ENCODE measurements at regions not wholly inside any gene's neighbourhood (a gene's known extent, or its start where the extent isn't known, plus 50 kb on each side); places are given as distances from the start of the nearest gene placed in this dataset.

DNA sequence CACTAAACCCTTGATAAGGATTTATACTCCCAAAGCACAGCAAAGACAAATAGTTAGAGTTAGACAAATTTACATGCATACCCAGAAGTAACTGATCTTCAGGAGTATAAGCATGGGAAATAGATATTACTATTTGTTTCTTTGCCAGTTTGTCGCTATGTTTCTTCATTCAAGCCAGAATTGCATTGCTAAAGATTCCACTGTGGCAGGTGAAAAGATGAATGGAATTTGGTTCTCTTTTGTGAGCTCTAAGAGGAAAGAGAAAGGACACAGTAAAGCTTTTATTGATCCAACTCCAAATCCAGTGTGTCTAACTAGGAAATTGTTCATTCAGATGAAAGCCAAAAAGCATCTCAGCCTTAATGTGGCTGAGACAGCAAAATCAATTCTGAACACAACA lies 292.3 kb upstream of the SPRY2 start:
- Mint-ChIP-seq H3K27ac (no peak overlapping the region), H3K9me3 (peaks cover 0 to 5% (median 3%) of the 10 kb centered on the region in 8 donors), H3K4me1 (no peaks in the 10 kb centered on the region), H3K4me3 (no peak overlapping the region), H3K27me3 (no peaks in the 10 kb centered on the region), H3K36me3 (no peaks in the 10 kb centered on the region)
- no peak for DNase-seq
- H3K27me3 ChIP-seq (ENCODE audit: insufficient read depth, low read length) = no peaks in the 10 kb centered on the region
- no peaks in the 10 kb centered on the region for H3K36me3 ChIP-seq (ENCODE audit: insufficient read depth, low read length)
- POLR2A ChIA-PET (ENCODE audit: partially characterized antibody) = no interaction called here
- H3K27ac ChIP-seq (ENCODE audit: low read depth, low read length) = no peak overlapping the region
- no peaks in the 10 kb centered on the region for H3K9me3 ChIP-seq (ENCODE audit: control insufficient read depth in 1 of 2, low read length in 2 of 2)
- CTCF ChIA-PET (ENCODE audit: partially characterized antibody) = no interaction called here
- no peaks in the 10 kb centered on the region for H3K4me1 ChIP-seq (ENCODE audit: insufficient read depth, low read length)
- H3K4me3 ChIP-seq (ENCODE audit: low read length in 2 of 2) = no peak overlapping the region
- intact Hi-C loops (cut with micrococcal nuclease) = no loop called here

DNA sequence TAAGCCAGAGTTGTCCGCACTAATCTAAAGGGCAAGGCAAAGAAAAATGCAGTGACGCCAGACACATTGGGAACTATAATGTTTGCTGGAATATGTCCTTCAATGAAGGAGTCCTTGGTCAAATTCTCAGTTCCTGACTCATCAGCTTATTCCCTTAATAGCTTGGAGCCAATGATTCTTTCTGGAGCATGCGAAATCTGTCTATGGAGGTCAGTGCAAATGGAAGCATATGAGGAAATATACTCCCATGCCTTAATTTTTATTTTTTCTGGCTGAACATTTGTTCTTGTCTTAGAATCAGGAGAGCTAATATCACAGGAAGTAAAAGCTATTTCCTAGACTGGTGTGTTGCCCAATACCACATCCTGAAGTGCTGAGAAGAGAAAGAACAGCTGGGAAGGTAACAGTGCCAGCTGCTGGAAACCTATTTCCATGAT lies 289.8 kb upstream of the SPRY2 start:
- Histone ChIP-seq H3K27me3 (ENCODE audit: insufficient read depth, low read length) (no peaks in the 10 kb centered on the region), H3K27ac (ENCODE audit: low read depth, low read length) (no peak overlapping the region), H3K4me1 (ENCODE audit: insufficient read depth, low read length) (no peaks in the 10 kb centered on the region), H3K4me3 (ENCODE audit: low read length in 2 of 2) (no peak overlapping the region), H3K9me3 (ENCODE audit: control insufficient read depth in 1 of 2, low read length in 2 of 2) (no peaks in the 10 kb centered on the region), H3K36me3 (ENCODE audit: insufficient read depth, low read length) (no peaks in the 10 kb centered on the region)
- intact Hi-C loops (cut with micrococcal nuclease) = no loop called here
- Mint-ChIP-seq H3K27me3 (no peaks in the 10 kb centered on the region), H3K4me3 (no peak overlapping the region), H3K9me3 (peaks cover 0 to 5% (median 3%) of the 10 kb centered on the region in 8 donors), H3K4me1 (no peaks in the 10 kb centered on the region), H3K36me3 (no peaks in the 10 kb centered on the region), H3K27ac (no peak overlapping the region)
- DNase-seq = no peak
- ChIA-PET POLR2A (ENCODE audit: partially characterized antibody) (no interaction called here), CTCF (ENCODE audit: partially characterized antibody) (no interaction called here)

GRCh38 chr13:80618781-80619180 lies 277.9 kb upstream of the SPRY2 start:
- peaks cover 0 to 16% (median 7%) of the 10 kb centered on the region in 8 donors for H3K9me3 Mint-ChIP-seq
- no peak for DNase-seq
- no peaks in the 10 kb centered on the region for H3K36me3 ChIP-seq (ENCODE audit: insufficient read depth, low read length)
- H3K4me1 ChIP-seq (ENCODE audit: insufficient read depth, low read length) = no peaks in the 10 kb centered on the region
- H3K36me3 Mint-ChIP-seq = no peaks in the 10 kb centered on the region
- POLR2A ChIA-PET (ENCODE audit: partially characterized antibody) = no interaction called here
- no peak overlapping the region for H3K4me3 Mint-ChIP-seq
- H3K4me1 Mint-ChIP-seq = no peaks in the 10 kb centered on the region
- intact Hi-C loops (cut with micrococcal nuclease) = no loop called here
- no peak overlapping the region for H3K27ac ChIP-seq (ENCODE audit: low read depth, low read length)
- H3K27me3 ChIP-seq (ENCODE audit: insufficient read depth, low read length) = no peaks in the 10 kb centered on the region
- H3K9me3 ChIP-seq (ENCODE audit: control insufficient read depth in 1 of 2, low read length in 2 of 2) = no peaks in the 10 kb centered on the region
- H3K27me3 Mint-ChIP-seq = no peaks in the 10 kb centered on the region
- H3K27ac Mint-ChIP-seq = no peak overlapping the region
- H3K4me3 ChIP-seq (ENCODE audit: low read length in 2 of 2) = no peak overlapping the region
- CTCF ChIA-PET (ENCODE audit: partially characterized antibody) = no interaction called here

- ChIA-PET POLR2A (ENCODE audit: partially characterized antibody) (no interaction called here), CTCF (ENCODE audit: partially characterized antibody) (no interaction called here)
- H3K36me3 Mint-ChIP-seq = no peaks in the 10 kb centered on the region
- peaks cover 0 to 20% (median 10%) of the 10 kb centered on the region in 8 donors for H3K9me3 Mint-ChIP-seq
- H3K4me1 Mint-ChIP-seq = no peaks in the 10 kb centered on the region
- Histone ChIP-seq H3K4me1 (ENCODE audit: insufficient read depth, low read length) (no peaks in the 10 kb centered on the region), H3K27me3 (ENCODE audit: insufficient read depth, low read length) (no peaks in the 10 kb centered on the region), H3K36me3 (ENCODE audit: insufficient read depth, low read length) (no peaks in the 10 kb centered on the region), H3K27ac (ENCODE audit: low read depth, low read length) (no peak overlapping the region), H3K4me3 (ENCODE audit: low read length in 2 of 2) (no peak overlapping the region), H3K9me3 (ENCODE audit: control insufficient read depth in 1 of 2, low read length in 2 of 2) (no peaks in the 10 kb centered on the region)
- H3K27me3 Mint-ChIP-seq = no peaks in the 10 kb centered on the region
- no peak overlapping the region for H3K4me3 Mint-ChIP-seq
- intact Hi-C loops (cut with micrococcal nuclease) = no loop called here
- no peak for DNase-seq
- no peak overlapping the region for H3K27ac Mint-ChIP-seq
Observed at GRCh38 chr13:80612804-80613203, 271.9 kb upstream of the SPRY2 start.

- no peaks in the 10 kb centered on the region for H3K27me3 Mint-ChIP-seq
- POLR2A ChIA-PET (ENCODE audit: partially characterized antibody) = no interaction called here
- Histone ChIP-seq H3K9me3 (ENCODE audit: control insufficient read depth in 1 of 2, low read length in 2 of 2) (no peaks in the 10 kb centered on the region), H3K4me3 (ENCODE audit: low read length in 2 of 2) (no peak overlapping the region), H3K4me1 (ENCODE audit: insufficient read depth, low read length) (no peaks in the 10 kb centered on the region), H3K27ac (ENCODE audit: low read depth, low read length) (no peak overlapping the region), H3K36me3 (ENCODE audit: insufficient read depth, low read length) (no peaks in the 10 kb centered on the region), H3K27me3 (ENCODE audit: insufficient read depth, low read length) (no peaks in the 10 kb centered on the region)
- intact Hi-C loops (cut with micrococcal nuclease) = no loop called here
- H3K36me3 Mint-ChIP-seq = no peaks in the 10 kb centered on the region
- H3K27ac Mint-ChIP-seq = no peak overlapping the region
- no peak for DNase-seq
- no peaks in the 10 kb centered on the region for H3K4me1 Mint-ChIP-seq
- no peak overlapping the region for H3K4me3 Mint-ChIP-seq
- H3K9me3 Mint-ChIP-seq = peaks cover 0 to 21% (median 8%) of the 10 kb centered on the region in 8 donors
- CTCF ChIA-PET (ENCODE audit: partially characterized antibody) = no interaction called here
Observed at GRCh38 chr13:80611310-80611709, 270.4 kb upstream of the SPRY2 start.

DNA sequence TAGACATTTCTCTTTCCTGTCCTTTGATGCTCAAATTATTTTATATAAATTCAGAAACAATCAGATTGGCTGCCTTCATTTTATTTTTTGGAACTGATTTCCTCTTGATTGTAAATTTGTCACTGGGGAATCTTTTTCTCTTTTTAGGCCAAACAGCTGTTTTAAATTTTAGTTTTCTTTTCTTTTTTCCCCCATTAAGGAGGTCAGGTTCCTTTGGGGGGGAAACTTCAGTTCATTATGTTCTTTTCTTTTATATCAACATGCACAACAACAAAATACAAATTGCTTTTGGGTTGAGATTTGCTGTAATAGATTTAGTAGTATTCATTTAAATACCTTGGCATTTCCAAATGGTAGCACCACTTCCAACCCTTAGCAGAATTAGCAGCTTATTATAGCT lies 264.8 kb upstream of the SPRY2 start:
- Histone ChIP-seq H3K27ac (ENCODE audit: low read depth, low read length) (no peak overlapping the region), H3K36me3 (ENCODE audit: insufficient read depth, low read length) (no peaks in the 10 kb centered on the region), H3K9me3 (ENCODE audit: control insufficient read depth in 1 of 2, low read length in 2 of 2) (no peaks in the 10 kb centered on the region), H3K27me3 (ENCODE audit: insufficient read depth, low read length) (no peaks in the 10 kb centered on the region), H3K4me3 (ENCODE audit: low read length in 2 of 2) (no peak overlapping the region), H3K4me1 (ENCODE audit: insufficient read depth, low read length) (no peaks in the 10 kb centered on the region)
- intact Hi-C loops (cut with micrococcal nuclease) = no loop called here
- Mint-ChIP-seq H3K9me3 (peaks cover 0 to 17% (median 7%) of the 10 kb centered on the region in 8 donors), H3K4me1 (no peaks in the 10 kb centered on the region), H3K27me3 (no peaks in the 10 kb centered on the region), H3K4me3 (no peak overlapping the region), H3K27ac (no peak overlapping the region), H3K36me3 (no peaks in the 10 kb centered on the region)
- CTCF ChIA-PET (ENCODE audit: partially characterized antibody) = no interaction called here
- POLR2A ChIA-PET (ENCODE audit: partially characterized antibody) = no interaction called here
- DNase-seq = no peak

DNA sequence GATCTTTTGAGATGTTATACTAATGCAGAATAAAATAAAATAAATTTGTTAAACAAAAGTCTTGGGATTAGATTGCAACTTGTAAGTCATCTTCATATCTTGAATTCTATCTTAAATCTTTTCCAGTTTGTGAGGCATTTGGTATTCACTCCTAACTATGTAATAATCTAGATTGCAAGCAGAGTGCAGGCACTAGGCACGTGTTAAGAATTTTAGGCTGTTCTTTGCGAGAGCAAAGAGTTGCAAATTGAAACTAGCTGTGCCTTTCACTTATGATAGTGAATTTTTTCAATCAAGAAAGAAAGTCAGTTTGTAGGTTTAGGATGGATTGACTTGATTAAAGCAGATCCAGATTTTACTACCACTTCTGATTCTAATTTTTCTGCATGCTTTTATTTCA lies 264.1 kb upstream of the SPRY2 start:
- CTCF ChIA-PET (ENCODE audit: partially characterized antibody) = no interaction called here
- Mint-ChIP-seq H3K4me3 (no peak overlapping the region), H3K4me1 (no peaks in the 10 kb centered on the region), H3K27me3 (no peaks in the 10 kb centered on the region), H3K9me3 (peaks cover 0 to 20% (median 9%) of the 10 kb centered on the region in 8 donors), H3K36me3 (no peaks in the 10 kb centered on the region), H3K27ac (no peak overlapping the region)
- intact Hi-C loops (cut with micrococcal nuclease) = no loop called here
- no peak overlapping the region for H3K4me3 ChIP-seq (ENCODE audit: low read length in 2 of 2)
- no peak overlapping the region for H3K27ac ChIP-seq (ENCODE audit: low read depth, low read length)
- no peaks in the 10 kb centered on the region for H3K9me3 ChIP-seq (ENCODE audit: control insufficient read depth in 1 of 2, low read length in 2 of 2)
- no peaks in the 10 kb centered on the region for H3K4me1 ChIP-seq (ENCODE audit: insufficient read depth, low read length)
- POLR2A ChIA-PET (ENCODE audit: partially characterized antibody) = no interaction called here
- H3K36me3 ChIP-seq (ENCODE audit: insufficient read depth, low read length) = no peaks in the 10 kb centered on the region
- no peaks in the 10 kb centered on the region for H3K27me3 ChIP-seq (ENCODE audit: insufficient read depth, low read length)
- no peak for DNase-seq

- H3K27ac ChIP-seq (ENCODE audit: low read depth, low read length) = no peak overlapping the region
- H3K27me3 Mint-ChIP-seq = no peaks in the 10 kb centered on the region
- CTCF ChIA-PET (ENCODE audit: partially characterized antibody) = no interaction called here
- H3K4me1 Mint-ChIP-seq = no peaks in the 10 kb centered on the region
- no peaks in the 10 kb centered on the region for H3K4me1 ChIP-seq (ENCODE audit: insufficient read depth, low read length)
- H3K4me3 Mint-ChIP-seq = no peak overlapping the region
- H3K27me3 ChIP-seq (ENCODE audit: insufficient read depth, low read length) = no peaks in the 10 kb centered on the region
- DNase-seq = no peak
- intact Hi-C loops (cut with micrococcal nuclease) = no loop called here
- no peaks in the 10 kb centered on the region for H3K9me3 ChIP-seq (ENCODE audit: control insufficient read depth in 1 of 2, low read length in 2 of 2)
- no peaks in the 10 kb centered on the region for H3K36me3 ChIP-seq (ENCODE audit: insufficient read depth, low read length)
- POLR2A ChIA-PET (ENCODE audit: partially characterized antibody) = no interaction called here
- no peaks in the 10 kb centered on the region for H3K36me3 Mint-ChIP-seq
- H3K4me3 ChIP-seq (ENCODE audit: low read length in 2 of 2) = no peak overlapping the region
- H3K27ac Mint-ChIP-seq = no peak overlapping the region
- peaks cover 0 to 20% (median 9%) of the 10 kb centered on the region in 8 donors for H3K9me3 Mint-ChIP-seq
Observed at GRCh38 chr13:80604098-80604497, 263.2 kb upstream of the SPRY2 start.

All from CD4-positive, alpha-beta memory T cell (primary cell).